ENCODE measurements at regions not wholly inside any gene's neighbourhood (a gene's known extent, or its start where the extent isn't known, plus 50 kb on each side); places are given as distances from the start of the nearest gene placed in this dataset.

- TF ChIP-seq, protein P1, sequence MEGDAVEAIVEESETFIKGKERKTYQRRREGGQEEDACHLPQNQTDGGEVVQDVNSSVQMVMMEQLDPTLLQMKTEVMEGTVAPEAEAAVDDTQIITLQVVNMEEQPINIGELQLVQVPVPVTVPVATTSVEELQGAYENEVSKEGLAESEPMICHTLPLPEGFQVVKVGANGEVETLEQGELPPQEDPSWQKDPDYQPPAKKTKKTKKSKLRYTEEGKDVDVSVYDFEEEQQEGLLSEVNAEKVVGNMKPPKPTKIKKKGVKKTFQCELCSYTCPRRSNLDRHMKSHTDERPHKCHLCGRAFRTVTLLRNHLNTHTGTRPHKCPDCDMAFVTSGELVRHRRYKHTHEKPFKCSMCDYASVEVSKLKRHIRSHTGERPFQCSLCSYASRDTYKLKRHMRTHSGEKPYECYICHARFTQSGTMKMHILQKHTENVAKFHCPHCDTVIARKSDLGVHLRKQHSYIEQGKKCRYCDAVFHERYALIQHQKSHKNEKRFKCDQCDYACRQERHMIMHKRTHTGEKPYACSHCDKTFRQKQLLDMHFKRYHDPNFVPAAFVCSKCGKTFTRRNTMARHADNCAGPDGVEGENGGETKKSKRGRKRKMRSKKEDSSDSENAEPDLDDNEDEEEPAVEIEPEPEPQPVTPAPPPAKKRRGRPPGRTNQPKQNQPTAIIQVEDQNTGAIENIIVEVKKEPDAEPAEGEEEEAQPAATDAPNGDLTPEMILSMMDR (IDR thresholded peaks at IDR 0.05), result no peak
- TF ChIP-seq POLR2A (IDR thresholded peaks at IDR 0.05), result no peak
Measured at GRCh38 chr11:91082255-91082654, 859.4 kb upstream of the CHORDC1 start.
